ENCODE measurements at regions not wholly inside any gene's neighbourhood (a gene's known extent, or its start where the extent isn't known, plus 50 kb on each side); places are given as distances from the start of the nearest gene placed in this dataset.

- no peak for TF ChIP-seq EZH2 (IDR thresholded peaks at IDR 0.05; ENCODE audit: insufficient read depth, poor library complexity, severe bottlenecking)
- TF ChIP-seq EZH2phosphoT487 (IDR thresholded peaks at IDR 0.05; ENCODE audit: insufficient read depth, low read depth): no peak
Measured at GRCh38 chr13:47869776-47870175, 131.3 kb downstream of the SUCLA2 start.
